Body of pancreas (tissue), 4 donors: ENCODE measurements at regions not wholly inside any gene's neighbourhood (a gene's known extent, or its start where the extent isn't known, plus 50 kb on each side); places are given as distances from the start of the nearest gene placed in this dataset.

Experiments
- ATAC-seq: fragments of 150-250 bp; one replicate; pipeline ENCODE4 v1.9.1; 2016
- DNase-seq, 4 donors: peaks; one replicate each; pipeline ENCODE4 v3.0.0-alpha.2; 2019
- H3K27ac ChIP-seq, 4 donors: fragments of 200-600 bp; sonication (generic); 1 replicate in 3 of 4; 2 replicates in 1 of 4; pipeline versions ENCODE4 v1.5.1 to v1.6.1; 2016 to 2019; ENCODE audit warnings: mild to moderate bottlenecking in 1 of 4, mixed read lengths in 1 of 4, moderate library complexity in 1 of 4
- H3K27me3 ChIP-seq, 2 donors: fragments of 200-600 bp; sonication (generic); one replicate each; pipeline ENCODE4 v1.6.0; 2016; ENCODE audit warnings: mild to moderate bottlenecking in 1 of 2
- H3K36me3 ChIP-seq, 2 donors: fragments of 200-600 bp; sonication (generic); replicated peaks in 1 of 2; 2 replicates each; pipeline ENCODE4 v1.5.1; 2016; ENCODE audit warnings: low read depth in 2 of 2; ENCODE audit not compliant: insufficient read depth in 1 of 2
- H3K4me1 ChIP-seq: fragments of 200-600 bp; sonication (generic); one replicate; pipeline ENCODE4 v1.6.0; 2016
- H3K4me3 ChIP-seq, 2 donors: fragments of 200-600 bp; sonication (generic); 1 replicate in 1 of 2; 2 replicates in 1 of 2; pipeline ENCODE4 v1.5.1; 2016 to 2019
- H3K9me3 ChIP-seq, 3 donors: fragments of 200-600 bp; sonication (generic); 1 replicate in 2 of 3; 2 replicates in 1 of 3; pipeline ENCODE4 v1.5.1; 2016
- POLR2A ChIP-seq, 3 donors: fragments of 450-650 bp; IDR thresholded peaks; one replicate each; pipeline ENCODE4 v1.6.1; 2016; ENCODE audit warnings: antibody characterized with exemption in 3 of 3, mild to moderate bottlenecking in 2 of 3
- WGBS, 2 donors: methylation state at CpG; one replicate each; pipeline ENCODE4 v1.1.5; 2017; 5-methylcytosine and 5-hydroxymethylcytosine counted together
- intact Hi-C: fragments of 100-400 bp; cut with DNase I; formaldehyde crosslinking; loops from one replicate; pipeline ENCODE4 v1.15.1; 2023
- TF ChIP-seq, protein P1 (sequence below), 7 experiments: fragments of 450-650 bp in 4 of 7; fragments of 200-600 bp in 3 of 7; sonication (generic) in 3 of 7; IDR thresholded peaks; one replicate each; pipeline ENCODE4 v1.5.1; 2016 to 2019; ENCODE audit warnings: antibody characterized with exemption in 7 of 7

DNA sequence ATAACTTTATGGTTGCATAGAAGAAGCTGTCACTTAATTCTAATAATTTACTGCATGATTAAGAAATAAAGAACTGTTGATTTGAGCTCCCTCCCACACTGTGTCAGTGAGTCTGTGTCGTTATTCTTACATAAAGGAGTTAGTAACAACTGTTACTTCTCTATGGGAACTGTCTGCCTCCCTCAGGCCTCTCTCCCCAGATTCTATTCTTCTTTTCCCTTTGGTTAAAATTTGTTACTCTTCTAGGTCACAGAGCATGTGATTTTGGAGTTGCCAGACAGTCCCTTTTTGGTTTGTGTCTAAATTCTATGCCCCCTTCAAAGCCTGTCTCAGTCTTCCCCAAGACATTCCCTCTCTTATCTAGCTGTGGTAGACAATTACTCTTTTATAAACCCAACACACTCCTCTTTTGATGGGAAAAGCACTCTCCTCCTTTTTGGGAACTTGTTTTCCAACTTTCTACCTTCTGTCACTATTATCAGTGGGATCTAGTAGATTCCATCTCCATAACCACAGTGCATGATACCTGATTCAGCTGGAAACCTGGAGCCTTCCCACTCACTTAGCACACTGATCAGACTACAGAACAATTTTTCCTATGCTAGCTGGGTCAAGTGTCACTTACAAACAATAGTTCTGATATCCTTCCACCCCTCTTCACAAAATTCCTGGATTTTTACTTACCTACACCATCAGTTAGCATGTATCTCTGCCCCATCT, 422.1 kb upstream of the TGFBR2 start:
- ATAC-seq (no peak), DNase-seq (no peak)
- intact Hi-C loops: no loop called here
- TF ChIP-seq, protein P1, sequence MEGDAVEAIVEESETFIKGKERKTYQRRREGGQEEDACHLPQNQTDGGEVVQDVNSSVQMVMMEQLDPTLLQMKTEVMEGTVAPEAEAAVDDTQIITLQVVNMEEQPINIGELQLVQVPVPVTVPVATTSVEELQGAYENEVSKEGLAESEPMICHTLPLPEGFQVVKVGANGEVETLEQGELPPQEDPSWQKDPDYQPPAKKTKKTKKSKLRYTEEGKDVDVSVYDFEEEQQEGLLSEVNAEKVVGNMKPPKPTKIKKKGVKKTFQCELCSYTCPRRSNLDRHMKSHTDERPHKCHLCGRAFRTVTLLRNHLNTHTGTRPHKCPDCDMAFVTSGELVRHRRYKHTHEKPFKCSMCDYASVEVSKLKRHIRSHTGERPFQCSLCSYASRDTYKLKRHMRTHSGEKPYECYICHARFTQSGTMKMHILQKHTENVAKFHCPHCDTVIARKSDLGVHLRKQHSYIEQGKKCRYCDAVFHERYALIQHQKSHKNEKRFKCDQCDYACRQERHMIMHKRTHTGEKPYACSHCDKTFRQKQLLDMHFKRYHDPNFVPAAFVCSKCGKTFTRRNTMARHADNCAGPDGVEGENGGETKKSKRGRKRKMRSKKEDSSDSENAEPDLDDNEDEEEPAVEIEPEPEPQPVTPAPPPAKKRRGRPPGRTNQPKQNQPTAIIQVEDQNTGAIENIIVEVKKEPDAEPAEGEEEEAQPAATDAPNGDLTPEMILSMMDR (IDR thresholded peaks at IDR 0.05): no peak
- no peak for TF ChIP-seq POLR2A (IDR thresholded peaks at IDR 0.05)
- H3K27ac ChIP-seq: no peak overlapping the region
- H3K9me3 ChIP-seq: no peaks in the 10 kb centered on the region
- no peaks in the 10 kb centered on the region for H3K27me3 ChIP-seq
- H3K4me1 ChIP-seq: no peaks in the 10 kb centered on the region
- H3K36me3 ChIP-seq: no peaks in the 10 kb centered on the region
- no peak overlapping the region for H3K4me3 ChIP-seq
- WGBS, 2 donors: 57 to 77% methylated on average over 1 of the region's 1 CpG

DNA sequence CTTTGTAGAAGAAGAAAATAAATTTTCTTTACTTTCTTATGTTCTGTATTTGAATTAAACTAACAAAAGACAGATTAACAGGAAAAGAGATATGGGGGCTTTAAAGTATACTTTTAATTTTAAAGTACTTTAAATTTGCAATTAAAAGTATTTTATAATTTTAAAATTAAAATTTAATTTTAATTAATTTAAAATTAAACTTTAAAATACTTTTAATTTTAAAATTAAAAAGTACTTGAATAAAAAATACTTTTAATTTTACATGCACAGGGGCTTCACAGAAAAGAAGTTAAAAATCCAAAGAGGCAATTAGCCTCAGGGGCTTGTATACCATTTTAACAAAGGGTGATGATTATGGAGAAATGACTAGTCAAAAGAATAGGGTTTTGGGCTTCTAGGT, 420.5 kb upstream of the TGFBR2 start:
- TF ChIP-seq, protein P1 (IDR thresholded peaks at IDR 0.05): no peak
- TF ChIP-seq POLR2A (IDR thresholded peaks at IDR 0.05): no peak
- Histone ChIP-seq H3K27ac (no peak overlapping the region), H3K4me1 (no peaks in the 10 kb centered on the region), H3K36me3 (no peaks in the 10 kb centered on the region), H3K4me3 (no peak overlapping the region), H3K27me3 (no peaks in the 10 kb centered on the region), H3K9me3 (no peaks in the 10 kb centered on the region)
- DNase-seq (no peak), ATAC-seq (no peak)
- intact Hi-C loops: no loop called here

DNA sequence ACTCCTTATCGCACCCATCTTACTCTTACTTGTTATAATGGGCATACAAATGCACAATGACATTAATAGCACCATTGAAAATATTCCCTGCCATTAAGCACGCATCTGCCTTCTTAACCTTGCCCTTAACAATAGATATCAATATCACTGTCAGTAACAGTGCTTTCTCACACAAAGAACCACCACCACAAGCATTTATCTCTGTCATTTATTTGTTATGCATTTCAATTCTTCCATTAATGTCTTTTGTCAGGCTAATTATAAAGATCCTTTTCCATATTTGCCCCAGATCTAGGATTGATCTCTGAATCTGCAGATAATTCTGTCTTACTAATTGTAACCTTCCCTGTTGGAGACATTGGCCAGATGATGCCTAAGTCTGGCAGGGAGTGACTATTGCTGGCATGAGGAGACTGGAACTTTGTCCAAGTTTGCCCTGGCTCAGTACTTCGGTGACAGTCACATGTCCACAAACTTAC, 419.6 kb upstream of the TGFBR2 start:
- no peaks in the 10 kb centered on the region for H3K27me3 ChIP-seq
- intact Hi-C loops: no loop called here
- no peak for DNase-seq
- no peak for ATAC-seq
- H3K4me3 ChIP-seq: no peak overlapping the region
- H3K4me1 ChIP-seq: no peaks in the 10 kb centered on the region
- no peak overlapping the region for H3K27ac ChIP-seq
- H3K36me3 ChIP-seq: no peaks in the 10 kb centered on the region
- 78 to 81% methylated on average over 3 of the region's 3 CpGs for WGBS, 2 donors
- TF ChIP-seq POLR2A (IDR thresholded peaks at IDR 0.05): no peak
- TF ChIP-seq, protein P1 (IDR thresholded peaks at IDR 0.05): no peak
- no peaks in the 10 kb centered on the region for H3K9me3 ChIP-seq

- no peaks in the 10 kb centered on the region for H3K9me3 ChIP-seq
- ATAC-seq: no peak
- H3K4me1 ChIP-seq: no peaks in the 10 kb centered on the region
- intact Hi-C loops: no loop called here
- no peaks in the 10 kb centered on the region for H3K36me3 ChIP-seq
- no peak overlapping the region for H3K4me3 ChIP-seq
- no peaks in the 10 kb centered on the region for H3K27me3 ChIP-seq
- 79 to 94% methylated on average over 2 of the region's 2 CpGs for WGBS, 2 donors
- TF ChIP-seq, protein P1 (IDR thresholded peaks at IDR 0.05): no peak
- no peak for TF ChIP-seq POLR2A (IDR thresholded peaks at IDR 0.05)
- DNase-seq: no peak
- H3K27ac ChIP-seq: no peak overlapping the region
These were observed 419.0 kb upstream of the TGFBR2 start for GRCh38 chr3:30187366-30187765.

GRCh38 chr3:30188713-30189112, 417.7 kb upstream of the TGFBR2 start:
- Histone ChIP-seq H3K36me3 (no peaks in the 10 kb centered on the region), H3K27me3 (no peaks in the 10 kb centered on the region), H3K9me3 (no peaks in the 10 kb centered on the region), H3K4me3 (no peak overlapping the region), H3K4me1 (peaks cover 2% of the 10 kb centered on the region), H3K27ac (no peak overlapping the region)
- 89 to 94% methylated on average over 1 of the region's 1 CpG for WGBS, 2 donors
- intact Hi-C loops: no loop called here
- peak in 1 of 4 donors; percentile 10 for DNase-seq
- no peak for ATAC-seq
- TF ChIP-seq POLR2A (IDR thresholded peaks at IDR 0.05): no peak
- TF ChIP-seq, protein P1 (IDR thresholded peaks at IDR 0.05): no peak
